HFF-Myc (cell line): ENCODE measurements at regions not wholly inside any gene's neighbourhood (a gene's known extent, or its start where the extent isn't known, plus 50 kb on each side); places are given as distances from the start of the nearest gene placed in this dataset.

Source experiments
- DNase-seq: peaks from one replicate; pipeline ENCODE4 v3.0.0-alpha.2; 2011; ENCODE audit warnings: low read depth; ENCODE audit errors: extremely low read depth
- H3K4me3 ChIP-seq: replicated peaks from 2 replicates; pipeline ENCODE4 v1.5.1; 2011; ENCODE audit warnings: low read depth, mild to moderate bottlenecking, control low read depth, low read length
- CTCF ChIP-seq: IDR thresholded peaks from 2 replicates; pipeline ENCODE4 v1.5.1; 2012; ENCODE audit warnings: mild to moderate bottlenecking, low read depth, low read length, control low read depth; ENCODE audit errors: missing control alignments

GRCh38 chr4:188606635-188607034 lies 467.4 kb downstream of the TRIML1 start:
- DNase-seq, result no peak
- H3K4me3 ChIP-seq, result no peak overlapping the region
- no peak for TF ChIP-seq CTCF

- no peak for DNase-seq
- TF ChIP-seq CTCF, result no peak
- H3K4me3 ChIP-seq, result no peak overlapping the region
Measured at GRCh38 chr4:188611143-188611542, 471.9 kb downstream of the TRIML1 start.

GRCh38 chr4:188612659-188613058 lies 473.4 kb downstream of the TRIML1 start:
- no peak for DNase-seq
- no peak for TF ChIP-seq CTCF

GRCh38 chr4:188613976-188614375 lies 474.7 kb downstream of the TRIML1 start:
- TF ChIP-seq CTCF, result no peak
- no peak overlapping the region for H3K4me3 ChIP-seq
- no peak for DNase-seq

More at GRCh38 chr4:188612659-188613058, 473.4 kb downstream of the TRIML1 start:
- H3K4me3 ChIP-seq, result no peak overlapping the region

- no peak for DNase-seq
- no peak overlapping the region for H3K4me3 ChIP-seq
- TF ChIP-seq CTCF, result no peak
Measured at GRCh38 chr4:188619456-188620149, 480.4 kb downstream of the TRIML1 start.

GRCh38 chr4:188620608-188621007 lies 481.4 kb downstream of the TRIML1 start:
- TF ChIP-seq CTCF, result no peak
- H3K4me3 ChIP-seq, result no peak overlapping the region
- DNase-seq, result no peak
